CD14-positive monocyte (primary cell): ENCODE measurements at regions not wholly inside any gene's neighbourhood (a gene's known extent, or its start where the extent isn't known, plus 50 kb on each side); places are given as distances from the start of the nearest gene placed in this dataset.

Experiments
- DNase-seq, 3 donors: peaks; one replicate each; pipeline ENCODE4 v3.0.0-alpha.2; 2011 to 2022
- H2AFZ ChIP-seq: 2 replicates; pipeline ENCODE4 v1.6.0; 2012; ENCODE audit warnings: mild to moderate bottlenecking, low read depth, low read length, inconsistent platforms; ENCODE audit not compliant: insufficient read depth, poor library complexity, severe bottlenecking
- H3K27ac ChIP-seq, 2 donors: 1 replicate in 1 of 2; 2 replicates in 1 of 2; pipeline ENCODE4 v1.5.1; 2012 to 2013; ENCODE audit warnings: low read length in 2 of 2, control low read depth in 1 of 2, inconsistent platforms in 1 of 2, low read depth in 1 of 2, mild to moderate bottlenecking in 1 of 2
- H3K27me3 ChIP-seq, 2 donors: one replicate each; pipeline versions ENCODE4 v1.6.0 to v1.6.1; 2011 to 2013; ENCODE audit warnings: low read length in 2 of 2; ENCODE audit not compliant: control insufficient read depth in 2 of 2, insufficient read depth in 2 of 2
- H3K36me3 ChIP-seq, 2 donors: replicated peaks in 1 of 2; 1 replicate in 1 of 2; 2 replicates in 1 of 2; pipeline versions ENCODE4 v1.5.1 to v1.6.1; 2012 to 2013; ENCODE audit warnings: low read length in 2 of 2, control low read depth in 1 of 2, inconsistent platforms in 1 of 2, mild to moderate bottlenecking in 1 of 2; ENCODE audit not compliant: insufficient read depth in 2 of 2, control insufficient read depth in 1 of 2
- H3K4me1 ChIP-seq, 2 donors: 1 replicate in 1 of 2; 2 replicates in 1 of 2; pipeline versions ENCODE4 v1.5.1 to v1.6.1; 2012 to 2013; ENCODE audit warnings: low read length in 2 of 2, control low read depth in 1 of 2, inconsistent platforms in 1 of 2, mild to moderate bottlenecking in 1 of 2, moderate library complexity in 1 of 2; ENCODE audit not compliant: insufficient read depth in 2 of 2, control insufficient read depth in 1 of 2
- H3K4me2 ChIP-seq: replicated peaks from 2 replicates; pipeline ENCODE3; 2012; ENCODE audit warnings: low read length, moderate library complexity, mild to moderate bottlenecking; ENCODE audit not compliant: poor library complexity, severe bottlenecking; ENCODE audit errors: extremely low read depth
- H3K4me3 ChIP-seq, 3 experiments: fragments of 200-600 bp in 1 of 3; sonication (generic) in 1 of 3; replicated peaks in 1 of 3; 1 replicate in 2 of 3; 2 replicates in 1 of 3; pipeline ENCODE4 v1.5.1; 2011 to 2013; ENCODE audit warnings: low read length in 3 of 3, mild to moderate bottlenecking in 3 of 3, control low read depth in 2 of 3, low read depth in 2 of 3, inconsistent platforms in 1 of 3, moderate library complexity in 1 of 3
- H3K79me2 ChIP-seq: 2 replicates; pipeline ENCODE4 v1.6.0; 2012; ENCODE audit warnings: mild to moderate bottlenecking, control low read depth, inconsistent platforms, low read length, moderate library complexity; ENCODE audit not compliant: insufficient read depth
- H3K9ac ChIP-seq: 2 replicates; pipeline ENCODE4 v1.6.0; 2017; ENCODE audit warnings: low read length, mild to moderate bottlenecking; ENCODE audit not compliant: insufficient read depth, poor library complexity, severe bottlenecking
- H3K9me3 ChIP-seq, 2 donors: replicated peaks in 1 of 2; 1 replicate in 1 of 2; 2 replicates in 1 of 2; pipeline versions ENCODE4 v1.5.1 to v1.6.1; 2012 to 2013; ENCODE audit warnings: low read length in 2 of 2, control low read depth in 1 of 2; ENCODE audit not compliant: control insufficient read depth in 1 of 2, insufficient read depth in 1 of 2
- H4K20me1 ChIP-seq: 2 replicates; pipeline ENCODE4 v1.6.0; 2012; ENCODE audit warnings: mild to moderate bottlenecking, low read length, control low read depth, moderate library complexity; ENCODE audit not compliant: insufficient read depth
- H3K27ac Mint-ChIP-seq, 7 donors: one replicate each; pipeline ENCODE4 v1.8.0; 2020; ENCODE audit warnings: mild to moderate bottlenecking in 7 of 7, mixed read lengths in 7 of 7, moderate library complexity in 6 of 7, inconsistent platforms in 2 of 7
- H3K27me3 Mint-ChIP-seq, 3 donors: one replicate each; pipeline ENCODE4 v1.8.0; 2021 to 2022; ENCODE audit warnings: low read depth in 3 of 3, mild to moderate bottlenecking in 3 of 3, mixed read lengths in 3 of 3, moderate library complexity in 3 of 3, inconsistent platforms in 1 of 3
- H3K36me3 Mint-ChIP-seq, 2 donors: one replicate each; pipeline ENCODE4 v1.8.0; 2020; ENCODE audit warnings: mixed read lengths in 2 of 2, inconsistent platforms in 1 of 2, mild to moderate bottlenecking in 1 of 2
- H3K4me1 Mint-ChIP-seq: one replicate; pipeline ENCODE4 v1.8.0; 2020; ENCODE audit warnings: mild to moderate bottlenecking, mixed read lengths
- H3K4me3 Mint-ChIP-seq, 2 donors: one replicate each; pipeline ENCODE4 v1.8.0; 2020; ENCODE audit warnings: mild to moderate bottlenecking in 2 of 2, mixed read lengths in 2 of 2, moderate library complexity in 1 of 2
- H3K9me3 Mint-ChIP-seq, 7 donors: one replicate each; pipeline ENCODE4 v1.8.0; 2020 to 2022; ENCODE audit warnings: mixed read lengths in 7 of 7, mild to moderate bottlenecking in 6 of 7, moderate library complexity in 6 of 7, inconsistent platforms in 2 of 7
- CTCF ChIP-seq: fragments of 200-600 bp; IDR thresholded peaks from one replicate; pipeline ENCODE4 v1.8.0; 2022; ENCODE audit warnings: antibody characterized with exemption, mild to moderate bottlenecking
- WGBS: methylation state at CpG from one replicate; pipeline ENCODE4 v1.1.5; 2013; ENCODE audit warnings: missing lambda C conversion rate; ENCODE audit not compliant: insufficient coverage; 5-methylcytosine and 5-hydroxymethylcytosine counted together
- intact Hi-C, 2 donors: fragments of 100-400 bp; cut with micrococcal nuclease; formaldehyde crosslinking; loops; one replicate each; pipeline versions ENCODE4 v1.15.0 to v1.15.1; 2023

- WGBS, result no CpG with 5 or more reads among the region's 5 CpGs
- no peak overlapping the region for H3K27ac Mint-ChIP-seq
- H4K20me1 ChIP-seq, result no peaks in the 10 kb centered on the region
- H3K79me2 ChIP-seq, result no peaks in the 10 kb centered on the region
- H2AFZ ChIP-seq, result no peak overlapping the region
- H3K4me2 ChIP-seq, result no peak overlapping the region
- no peaks in the 10 kb centered on the region for H3K27me3 Mint-ChIP-seq
- intact Hi-C loops, result no loop called here
- H3K9me3 Mint-ChIP-seq, result peaks cover 0 to 8% (median 4%) of the 10 kb centered on the region in 7 donors
- no peaks in the 10 kb centered on the region for H3K4me1 ChIP-seq
- H3K27me3 ChIP-seq, result no peaks in the 10 kb centered on the region
- peaks cover 0 to under 1% of the 10 kb centered on the region in 2 donors for H3K9me3 ChIP-seq
- no peaks in the 10 kb centered on the region for H3K4me1 Mint-ChIP-seq
- no peak overlapping the region for H3K27ac ChIP-seq
- no peak overlapping the region for H3K9ac ChIP-seq
- H3K36me3 Mint-ChIP-seq, result no peaks in the 10 kb centered on the region
- no peak overlapping the region for H3K4me3 ChIP-seq
- H3K4me3 Mint-ChIP-seq, result no peak overlapping the region
- H3K36me3 ChIP-seq, result no peaks in the 10 kb centered on the region
- no peak for TF ChIP-seq CTCF
- DNase-seq, result no peak
Measured at GRCh38 chr5:104128348-104128747, 565.8 kb upstream of the NUDT12 start.

- Histone ChIP-seq H3K9me3 (no peaks in the 10 kb centered on the region), H3K4me2 (no peak overlapping the region), H3K4me3 (no peak overlapping the region), H2AFZ (no peak overlapping the region), H3K9ac (no peak overlapping the region), H3K4me1 (no peaks in the 10 kb centered on the region), H3K79me2 (no peaks in the 10 kb centered on the region), H4K20me1 (no peaks in the 10 kb centered on the region), H3K36me3 (no peaks in the 10 kb centered on the region), H3K27me3 (no peaks in the 10 kb centered on the region), H3K27ac (no peak overlapping the region)
- Mint-ChIP-seq H3K4me3 (no peak overlapping the region), H3K4me1 (no peaks in the 10 kb centered on the region), H3K9me3 (peaks cover 0 to 6% (median 3%) of the 10 kb centered on the region in 7 donors), H3K27me3 (no peaks in the 10 kb centered on the region), H3K36me3 (no peaks in the 10 kb centered on the region), H3K27ac (no peak overlapping the region)
- intact Hi-C loops, result no loop called here
- DNase-seq, result no peak
- TF ChIP-seq CTCF, result no peak
- no CpG with 5 or more reads among the region's 1 CpG for WGBS
Measured at GRCh38 chr5:104126980-104127379, 564.4 kb upstream of the NUDT12 start.
